CD4-positive, CD25-positive, alpha-beta regulatory T cell (primary cell): ENCODE measurements at regions not wholly inside any gene's neighbourhood (a gene's known extent, or its start where the extent isn't known, plus 50 kb on each side); places are given as distances from the start of the nearest gene placed in this dataset.
A peak's percentile ranks its signal among the peaks of the same experiment; 100 is the strongest.

Experiments used
- ATAC-seq, 2 donors: fragments of 150-1000 bp; cut with Tn5 transposase; one replicate each; pipeline ENCODE4 v1.10.0; 2021; ENCODE audit warnings: low read depth in 2 of 2, moderate number of reproducible peaks in 2 of 2, moderate library complexity in 1 of 2
- DNase-seq, 3 donors: peaks; one replicate each; pipeline versions ENCODE4 v3.0.0 to v3.0.0-alpha.2; 2012 to 2022; ENCODE audit warnings: mixed read lengths in 1 of 3
- H3K27ac ChIP-seq: one replicate; pipeline ENCODE4 v1.7.0; 2013; ENCODE audit warnings: mild to moderate bottlenecking, low read length; ENCODE audit not compliant: insufficient read depth, poor library complexity, severe bottlenecking
- H3K27me3 ChIP-seq: one replicate; pipeline ENCODE4 v1.7.0; 2013; ENCODE audit warnings: low read length; ENCODE audit not compliant: control insufficient read depth, insufficient read depth
- H3K36me3 ChIP-seq: one replicate; pipeline ENCODE4 v1.7.0; 2013; ENCODE audit warnings: mild to moderate bottlenecking, low read length, moderate library complexity; ENCODE audit not compliant: control insufficient read depth, insufficient read depth
- H3K4me1 ChIP-seq: 2 replicates; pipeline ENCODE4 v1.7.0; 2013; ENCODE audit warnings: mild to moderate bottlenecking, low read length; ENCODE audit not compliant: insufficient read depth, control insufficient read depth, poor library complexity, severe bottlenecking
- H3K4me3 ChIP-seq: one replicate; pipeline ENCODE4 v1.7.0; 2013; ENCODE audit warnings: low read depth, mild to moderate bottlenecking, low read length, moderate library complexity
- H3K9me3 ChIP-seq, 2 experiments: 1 replicate in 1 of 2; 2 replicates in 1 of 2; pipeline ENCODE4 v1.7.0; 2013; ENCODE audit warnings: low read length in 2 of 2, mild to moderate bottlenecking in 1 of 2, moderate library complexity in 1 of 2; ENCODE audit not compliant: control insufficient read depth in 2 of 2
- H3K27ac Mint-ChIP-seq, 3 donors: one replicate each; pipeline ENCODE4 v1.8.0; 2020 to 2022; ENCODE audit warnings: mild to moderate bottlenecking in 3 of 3, mixed read lengths in 3 of 3, moderate library complexity in 2 of 3
- H3K27me3 Mint-ChIP-seq: one replicate; pipeline ENCODE4 v1.8.0; 2022; ENCODE audit warnings: mild to moderate bottlenecking, mixed read lengths
- H3K36me3 Mint-ChIP-seq: one replicate; pipeline ENCODE4 v1.8.0; 2020; ENCODE audit warnings: mixed read lengths
- H3K4me1 Mint-ChIP-seq, 4 donors: one replicate each; pipeline ENCODE4 v1.8.0; 2020 to 2022; ENCODE audit warnings: mixed read lengths in 4 of 4, mild to moderate bottlenecking in 1 of 4
- H3K4me3 Mint-ChIP-seq, 4 donors: one replicate each; pipeline ENCODE4 v1.8.0; 2020 to 2022; ENCODE audit warnings: mild to moderate bottlenecking in 4 of 4, mixed read lengths in 4 of 4, moderate library complexity in 3 of 4
- H3K9me3 Mint-ChIP-seq, 7 donors: one replicate each; pipeline ENCODE4 v1.8.0; 2020 to 2022; ENCODE audit warnings: mixed read lengths in 7 of 7, mild to moderate bottlenecking in 3 of 7, moderate library complexity in 2 of 7

DNA sequence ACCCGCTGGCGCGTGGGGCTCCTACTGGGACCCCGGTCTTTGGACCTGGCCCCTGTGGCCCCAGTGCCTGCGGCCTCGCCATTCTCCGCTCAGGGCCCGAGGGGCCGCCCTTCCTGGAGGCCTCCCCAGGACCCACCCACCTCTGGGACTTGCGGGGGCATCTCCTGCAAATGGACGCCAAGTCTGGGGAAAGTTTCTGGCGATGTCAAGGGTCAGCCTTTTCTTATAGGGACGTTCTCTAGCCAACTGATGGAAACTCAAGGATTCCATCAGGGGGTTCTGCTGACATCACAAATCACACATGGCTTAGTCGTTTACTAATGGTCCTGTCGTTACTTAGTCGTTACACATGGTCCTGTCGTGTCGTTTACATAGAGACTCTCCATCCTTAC is 57.7 kb upstream of the RHOBTB1 start:
- no peak overlapping the region for H3K27ac Mint-ChIP-seq
- H3K36me3 Mint-ChIP-seq: no peaks in the 10 kb centered on the region
- H3K4me1 Mint-ChIP-seq: no peaks in the 10 kb centered on the region
- no peaks in the 10 kb centered on the region for H3K9me3 ChIP-seq
- peaks cover 0 to 12% (median 3%) of the 10 kb centered on the region in 7 donors for H3K9me3 Mint-ChIP-seq
- ATAC-seq (no peak), DNase-seq (no peak)
- H3K27ac ChIP-seq: no peak overlapping the region
- H3K27me3 ChIP-seq: peaks cover 4% of the 10 kb centered on the region
- no peaks in the 10 kb centered on the region for H3K36me3 ChIP-seq
- H3K4me1 ChIP-seq: no peaks in the 10 kb centered on the region
- no peak overlapping the region for H3K4me3 Mint-ChIP-seq
- H3K27me3 Mint-ChIP-seq: peaks cover 47% of the 10 kb centered on the region
- H3K4me3 ChIP-seq: no peak overlapping the region

DNA sequence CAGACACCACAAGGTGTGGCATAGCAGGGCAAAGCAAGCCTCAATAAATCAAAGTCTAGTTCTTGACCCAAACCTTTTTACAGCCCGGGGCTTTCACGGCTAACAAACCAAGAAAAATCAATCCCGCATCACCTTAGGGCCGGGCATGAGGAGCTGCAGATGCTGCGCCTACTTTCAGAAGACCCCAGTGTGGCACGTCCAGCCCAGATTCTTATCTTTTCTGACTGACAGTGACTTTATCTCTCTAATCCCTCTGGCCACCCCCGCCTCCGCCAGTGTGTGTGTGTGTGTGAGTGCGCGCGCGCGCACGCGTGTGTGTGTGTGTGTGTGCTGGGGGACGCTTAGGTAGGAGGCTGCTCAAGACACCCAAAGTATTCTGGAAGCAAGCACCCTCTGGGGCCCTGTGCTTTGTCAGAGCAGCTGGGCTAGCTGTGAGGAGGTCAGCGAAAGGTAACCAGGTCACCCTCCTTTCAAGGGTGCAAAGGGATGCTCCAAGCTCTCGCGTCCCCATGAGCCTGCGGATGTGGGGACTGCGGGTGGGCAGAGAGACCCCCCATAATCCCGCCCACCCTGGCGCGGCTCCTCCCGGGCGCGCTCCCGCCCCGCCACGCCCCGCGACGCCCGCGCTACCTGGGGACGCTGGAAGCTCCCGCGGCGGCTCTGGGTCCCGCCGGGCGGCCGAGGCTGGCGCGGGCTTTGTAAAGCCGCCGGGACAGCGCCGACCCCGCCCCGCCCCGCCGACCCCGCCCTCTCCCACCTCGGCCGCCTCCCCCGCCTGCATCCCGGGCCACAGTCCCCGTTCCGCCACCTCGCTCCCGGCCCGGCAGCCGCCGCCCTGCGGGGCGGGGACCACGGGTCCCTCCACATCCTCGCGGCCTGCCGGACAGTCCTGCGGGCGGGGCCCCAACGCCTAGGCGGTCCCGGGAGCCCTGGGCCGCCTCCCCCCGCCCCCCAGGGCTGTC is 57.1 kb upstream of the RHOBTB1 start:
- Histone ChIP-seq H3K4me3 (no peak overlapping the region), H3K9me3 (no peaks in the 10 kb centered on the region), H3K27ac (no peak overlapping the region), H3K27me3 (peaks cover 4% of the 10 kb centered on the region), H3K4me1 (no peaks in the 10 kb centered on the region), H3K36me3 (no peaks in the 10 kb centered on the region)
- no peak overlapping the region for H3K27ac Mint-ChIP-seq
- peaks cover 49% of the 10 kb centered on the region for H3K27me3 Mint-ChIP-seq
- peak overlapping the region in 1 of 4 donors; percentile 43 for H3K4me3 Mint-ChIP-seq
- DNase-seq (no peak), ATAC-seq (no peak)
- H3K36me3 Mint-ChIP-seq: no peaks in the 10 kb centered on the region
- no peaks in the 10 kb centered on the region for H3K4me1 Mint-ChIP-seq
- peaks cover 0 to 8% (median 3%) of the 10 kb centered on the region in 7 donors for H3K9me3 Mint-ChIP-seq

DNA sequence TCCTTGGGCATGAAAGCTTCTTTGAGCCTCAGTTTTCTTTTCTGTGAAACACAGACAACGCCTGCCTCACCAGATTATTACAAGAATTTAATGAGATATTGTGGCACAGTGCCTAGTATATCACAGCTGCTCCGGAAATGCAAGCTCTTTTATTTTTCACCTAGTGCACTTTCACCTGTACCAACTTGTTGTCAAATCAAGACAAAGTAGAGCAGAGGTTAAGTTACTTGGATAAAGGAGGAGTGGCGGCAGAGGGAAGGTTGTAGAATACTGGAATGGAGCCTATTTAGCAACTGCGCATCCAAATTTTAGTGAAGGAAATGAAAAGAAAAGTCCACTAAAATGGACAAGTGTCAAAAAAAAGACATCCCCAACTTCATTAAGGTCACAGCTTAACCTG is 54.9 kb upstream of the RHOBTB1 start:
- DNase-seq (no peak), ATAC-seq (no peak)
- Mint-ChIP-seq H3K4me1 (no peaks in the 10 kb centered on the region), H3K27ac (no peak overlapping the region), H3K4me3 (no peak overlapping the region), H3K9me3 (peaks cover 0 to 7% (median 0%) of the 10 kb centered on the region in 7 donors), H3K36me3 (no peaks in the 10 kb centered on the region), H3K27me3 (peaks cover 46% of the 10 kb centered on the region)
- H3K27ac ChIP-seq: no peak overlapping the region
- no peaks in the 10 kb centered on the region for H3K36me3 ChIP-seq
- no peak overlapping the region for H3K4me3 ChIP-seq
- H3K27me3 ChIP-seq: peaks cover 4% of the 10 kb centered on the region
- no peaks in the 10 kb centered on the region for H3K4me1 ChIP-seq
- no peaks in the 10 kb centered on the region for H3K9me3 ChIP-seq

GRCh38 chr10:60994128-60994527 is 50.1 kb upstream of the RHOBTB1 start:
- no peaks in the 10 kb centered on the region for H3K9me3 ChIP-seq
- no peak overlapping the region for H3K27ac ChIP-seq
- H3K27me3 ChIP-seq: no peaks in the 10 kb centered on the region
- ATAC-seq: no peak
- Mint-ChIP-seq H3K4me3 (no peak overlapping the region), H3K36me3 (no peaks in the 10 kb centered on the region), H3K27ac (no peak overlapping the region), H3K27me3 (peaks cover 10% of the 10 kb centered on the region), H3K9me3 (no peaks in the 10 kb centered on the region), H3K4me1 (no peaks in the 10 kb centered on the region)
- no peak overlapping the region for H3K4me3 ChIP-seq
- H3K4me1 ChIP-seq: no peaks in the 10 kb centered on the region
- no peaks in the 10 kb centered on the region for H3K36me3 ChIP-seq
- no peak for DNase-seq
